Endothelial cell of umbilical vein (primary cell): ENCODE measurements at regions not wholly inside any gene's neighbourhood (a gene's known extent, or its start where the extent isn't known, plus 50 kb on each side); places are given as distances from the start of the nearest gene placed in this dataset.

Experiments used
- BruUV-seq: library from RNA; stranded (reverse); fragments of 400-500 nt; replicated peaks from 2 replicates; lab custom pipeline; 2021; lab: Mats Ljungman, UMichigan
- CTCF ChIA-PET: fragments of 300-600, 350-600 bp; sonication (Branson Sonifier 250); formaldehyde crosslinking; loops from one replicate; lab custom pipeline; 2021; ENCODE audit warnings: antibody characterized with exemption, inconsistent platforms; lab: Charles Lee
- POLR2A ChIA-PET: fragments of 300-600, 350-600 bp; sonication (Branson Sonifier 250); formaldehyde crosslinking; loops from one replicate; lab custom pipeline; 2021; ENCODE audit warnings: antibody characterized with exemption, inconsistent platforms; lab: Charles Lee
- DNase-seq: peaks from one replicate; pipeline ENCODE4 v3.0.0-alpha.2; 2011; ENCODE audit warnings: low read depth, low spot score
- FAIRE-seq: peaks from 2 replicates; lab custom pipeline; 2011; peaks lifted over from hg19 to GRCh38; lab: Jason Lieb, UNC
- H2AFZ ChIP-seq: 2 replicates; pipeline ENCODE4 v1.6.0; 2012; ENCODE audit warnings: low read depth, low read length, control low read depth, inconsistent platforms
- H3K27ac ChIP-seq: 2 replicates; pipeline ENCODE4 v1.5.1; 2011; ENCODE audit warnings: low read depth, mild to moderate bottlenecking, control low read depth, low read length, moderate library complexity; ENCODE audit not compliant: insufficient read depth
- H3K27me3 ChIP-seq, 2 experiments: 2 replicates each; pipeline versions ENCODE4 v1.6.0 to v1.6.1; 2011; ENCODE audit warnings: low read length in 2 of 2, mixed read lengths in 1 of 2; ENCODE audit not compliant: control insufficient read depth in 2 of 2, insufficient read depth in 2 of 2
- H3K36me3 ChIP-seq, 2 experiments: 2 replicates in 1 of 2; 3 replicates in 1 of 2; pipeline ENCODE4 v1.5.1; 2011; ENCODE audit warnings: low read length in 2 of 2, mild to moderate bottlenecking in 1 of 2, moderate library complexity in 1 of 2; ENCODE audit not compliant: control insufficient read depth in 2 of 2, insufficient read depth in 2 of 2; ENCODE audit errors: extremely low read depth in 1 of 2
- H3K4me1 ChIP-seq: 3 replicates; pipeline ENCODE4 v1.5.1; 2011; ENCODE audit warnings: mild to moderate bottlenecking, low read length; ENCODE audit not compliant: control insufficient read depth, insufficient read depth; ENCODE audit errors: extremely low read depth
- H3K4me2 ChIP-seq: 2 replicates; pipeline ENCODE4 v1.6.1; 2011; ENCODE audit warnings: low read length, control low read depth, mixed read lengths; ENCODE audit not compliant: insufficient read depth
- H3K4me3 ChIP-seq, 3 experiments: fragments of 200-600 bp in 1 of 3; sonication (generic), shearing (Covaris generic) in 1 of 3; replicated peaks in 1 of 3; 2 replicates each; pipeline ENCODE4 v1.5.1; 2011 to 2016; ENCODE audit warnings: control low read depth in 3 of 3, low read length in 3 of 3, mild to moderate bottlenecking in 2 of 3, inconsistent platforms in 1 of 3, low read depth in 1 of 3, moderate library complexity in 1 of 3; ENCODE audit not compliant: insufficient read depth in 1 of 3
- H3K79me2 ChIP-seq: 2 replicates; pipeline ENCODE4 v1.6.0; 2012; ENCODE audit warnings: low read length, inconsistent platforms; ENCODE audit not compliant: control insufficient read depth, insufficient read depth
- H3K9ac ChIP-seq: replicated peaks from 2 replicates; pipeline ENCODE3; 2011; ENCODE audit warnings: low read length, control low read depth; ENCODE audit not compliant: insufficient read depth; ENCODE audit errors: extremely low read depth
- H3K9me1 ChIP-seq: replicated peaks from 3 replicates; pipeline ENCODE4 v1.6.0; 2011; ENCODE audit warnings: mild to moderate bottlenecking, low read length; ENCODE audit not compliant: control insufficient read depth, insufficient read depth; ENCODE audit errors: extremely low read depth
- H3K9me3 ChIP-seq: replicated peaks from 2 replicates; pipeline ENCODE4 v1.5.1; 2012; ENCODE audit warnings: low read length, inconsistent platforms; ENCODE audit not compliant: control insufficient read depth, insufficient read depth
- H4K20me1 ChIP-seq: replicated peaks from 2 replicates; pipeline ENCODE3; 2011; ENCODE audit warnings: mild to moderate bottlenecking, low read length; ENCODE audit not compliant: control insufficient read depth, insufficient read depth; ENCODE audit errors: extremely low read depth
- CTCF ChIP-seq, 2 donors: IDR thresholded peaks; 1 replicate in 1 of 2; 2 replicates in 1 of 2; pipeline ENCODE4 v1.5.1; 2011; ENCODE audit warnings: low read length in 2 of 2, mild to moderate bottlenecking in 2 of 2, moderate library complexity in 2 of 2, control low read depth in 1 of 2, inconsistent platforms in 1 of 2, low read depth in 1 of 2; ENCODE audit not compliant: insufficient read depth in 1 of 2; ENCODE audit errors: extremely low read depth in 1 of 2
- EZH2 ChIP-seq: IDR thresholded peaks from 2 replicates; pipeline ENCODE4 v1.6.1; 2012; ENCODE audit warnings: borderline replicate concordance, low read depth, mild to moderate bottlenecking, moderate library complexity, low read length, inconsistent platforms; ENCODE audit not compliant: severe bottlenecking
- FOS ChIP-seq: IDR thresholded peaks from 2 replicates; pipeline ENCODE4 v1.6.1; 2011; ENCODE audit warnings: mild to moderate bottlenecking, low read length, moderate library complexity, borderline replicate concordance; ENCODE audit not compliant: insufficient read depth
- GATA2 ChIP-seq: IDR thresholded peaks from 2 replicates; pipeline ENCODE4 v1.7.0; 2011; ENCODE audit warnings: low read depth, mild to moderate bottlenecking, moderate library complexity, mixed read lengths, low read length; ENCODE audit not compliant: insufficient read length, insufficient read depth
- JUN ChIP-seq: IDR thresholded peaks from 2 replicates; pipeline ENCODE4 v1.6.1; 2011; ENCODE audit warnings: borderline replicate concordance, low read depth; ENCODE audit not compliant: insufficient read length, insufficient read depth
- MAX ChIP-seq: IDR thresholded peaks from 2 replicates; pipeline ENCODE4 v1.6.1; 2011; ENCODE audit not compliant: insufficient read depth, insufficient read length
- MYC ChIP-seq: IDR thresholded peaks from one replicate; pipeline ENCODE4 v1.6.1; 2011; ENCODE audit warnings: mild to moderate bottlenecking, low read depth, low read length
- POLR2A ChIP-seq: IDR thresholded peaks from 2 replicates; pipeline ENCODE4 v1.6.1; 2012; ENCODE audit warnings: low read depth, mild to moderate bottlenecking, control low read depth, low read length
- POLR2AphosphoS5 ChIP-seq: IDR thresholded peaks from 2 replicates; pipeline ENCODE4 v1.6.1; 2012; ENCODE audit warnings: low read depth, mild to moderate bottlenecking, control low read depth, low read length, moderate library complexity; ENCODE audit not compliant: insufficient read depth
- dilution Hi-C: fragments of 300-500 bp; cut with MboI; formaldehyde crosslinking; loops from one replicate; pipeline ENCODE4 v1.15.0; 2019; ENCODE audit warnings: low sequenced_read_pairs; ENCODE audit not compliant: extremely low pct_ligation_motif_present
- intact Hi-C: fragments of 100-400 bp; cut with micrococcal nuclease; formaldehyde crosslinking; loops from one replicate; pipeline ENCODE4 v1.10.0; 2022

GRCh38 chr2:160575368-160575767 is 81.8 kb upstream of the RBMS1 start:
- no peak for FAIRE-seq

More at GRCh38 chr2:160575368-160575767, 81.8 kb upstream of the RBMS1 start:
- Histone ChIP-seq H2AFZ (no peak overlapping the region), H3K4me3 (no peak overlapping the region), H4K20me1 (no peaks in the 10 kb centered on the region), H3K9ac (no peak overlapping the region), H3K4me1 (no peaks in the 10 kb centered on the region), H3K27ac (no peak overlapping the region), H3K36me3 (no peaks in the 10 kb centered on the region), H3K4me2 (no peak overlapping the region), H3K79me2 (no peaks in the 10 kb centered on the region), H3K27me3 (no peaks in the 10 kb centered on the region), H3K9me1 (no peaks in the 10 kb centered on the region), H3K9me3 (no peaks in the 10 kb centered on the region)
- DNase-seq: no peak
- CTCF ChIA-PET: no interaction called here
- dilution Hi-C loops (no loop called here), intact Hi-C loops (no loop called here)
- BruUV-seq: no TSS peak
- POLR2A ChIA-PET: no interaction called here
- no peak for TF ChIP-seq FOS
- no peak for TF ChIP-seq GATA2
- no peak for TF ChIP-seq POLR2A
- TF ChIP-seq MAX: no peak
- TF ChIP-seq MYC: no peak
- TF ChIP-seq EZH2: no peak
- no peak for TF ChIP-seq CTCF (IDR thresholded peaks at IDR 0.05; ENCODE audit: extremely low read depth in 1 of 2, insufficient read depth in 1 of 2, low read depth in 1 of 2, low read length in 2 of 2)
- no peak for TF ChIP-seq JUN
- no peak for TF ChIP-seq POLR2AphosphoS5
